Right lobe of liver (tissue), 4 donors: ENCODE measurements at regions not wholly inside any gene's neighbourhood (a gene's known extent, or its start where the extent isn't known, plus 50 kb on each side); places are given as distances from the start of the nearest gene placed in this dataset.

Experiments used
- CTCF ChIP-seq, 4 donors: fragments of 200-600 bp in 3 of 4; fragments of 450-650 bp in 1 of 4; IDR thresholded peaks; one replicate each; pipeline versions ENCODE4 v1.5.1 to v1.8.0; 2016 to 2022; ENCODE audit warnings: antibody characterized with exemption in 4 of 4, mild to moderate bottlenecking in 2 of 4
- POLR2A ChIP-seq: fragments of 450-650 bp; IDR thresholded peaks from one replicate; pipeline ENCODE4 v1.6.1; 2017; ENCODE audit warnings: antibody characterized with exemption, mild to moderate bottlenecking
- donor health status: DM: no; HTN: no; CAD: no.
- donor health status: DM: no; HTN: no; CAD: no.
- donor health status: DM: no; HTN: yes; CAD: no.

- TF ChIP-seq POLR2A (no peak), CTCF (IDR thresholded peaks at IDR 0.05) (no peak)
These were observed 82.9 kb upstream of the NTRK2 start for GRCh38 chr9:84586662-84587061.
